ENCODE measurements at regions not wholly inside any gene's neighbourhood (a gene's known extent, or its start where the extent isn't known, plus 50 kb on each side); places are given as distances from the start of the nearest gene placed in this dataset.
"Not testable (repeated sequence)": the region's sequence is repeated elsewhere in the genome, so short reads cannot be mapped to it uniquely, and the experiment has no call there.

DNA sequence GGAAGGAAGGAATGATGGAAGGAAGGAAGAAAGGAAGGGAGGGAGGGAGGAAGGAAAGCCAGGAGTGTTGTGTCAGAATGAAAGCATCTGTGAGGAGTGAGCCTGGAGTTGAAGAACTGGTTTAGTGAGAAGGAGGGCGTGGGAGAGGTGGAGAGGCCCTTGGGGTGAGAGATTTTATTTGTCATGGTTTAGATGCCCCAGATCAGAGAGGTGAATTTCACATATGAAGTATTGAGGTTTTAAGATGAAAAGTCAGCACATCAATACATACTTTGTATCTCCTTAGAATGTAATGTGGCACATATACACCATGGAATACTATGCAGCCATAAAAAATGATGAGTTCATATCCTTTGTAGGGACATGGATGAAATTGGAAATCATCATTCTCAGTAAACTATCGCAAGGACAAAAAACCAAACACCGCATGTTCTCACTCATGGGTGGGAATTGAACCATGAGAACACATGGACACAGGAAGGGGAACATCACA, 222.3 kb upstream of the ECI2 start:
- 78% methylated on average over 1 of the region's 3 CpGs for WGBS
- H3K18ac ChIP-seq (ENCODE audit: low read depth in 1 of 2, low read length in 2 of 2): peak overlapping the region in 1 of 2 experiments; percentile 58
- peak overlapping the region; percentile 0 for H2AK5ac ChIP-seq (ENCODE audit: low read length, severe bottlenecking)

GRCh38 chr6:4356899-4357659, 221.7 kb upstream of the ECI2 start:
- Histone ChIP-seq H3K9me3 (ENCODE audit: control insufficient read depth, low read length) (no peaks in the 10 kb centered on the region), H2BK5ac (ENCODE audit: low read depth, low read length, poor library complexity, severe bottlenecking) (no peak overlapping the region), H3K27ac (ENCODE audit: low read length, poor library complexity, severe bottlenecking) (no peak overlapping the region), H3K14ac (ENCODE audit: low read length in 2 of 2) (peak overlapping the region in 1 of 2 experiments; percentile 49), H2AK5ac (ENCODE audit: low read length, severe bottlenecking) (peak overlapping the region; percentile 69), H3K4me1 (ENCODE audit: control insufficient read depth, insufficient read depth, low read depth, low read length) (peaks cover 16% of the 10 kb centered on the region), H3K36me3 (ENCODE audit: control insufficient read depth in 1 of 2, insufficient read depth in 2 of 2, low read depth in 1 of 2, low read length in 2 of 2) (no peaks in the 10 kb centered on the region), H3K27me3 (ENCODE audit: control insufficient read depth in 1 of 2, insufficient read depth in 1 of 2, low read length in 2 of 2) (no peaks in the 10 kb centered on the region), H2AFZ (ENCODE audit: low read depth, low read length) (no peak overlapping the region), H2BK12ac (ENCODE audit: low read length in 2 of 2) (peak overlapping the region; percentile 91 to 98), H4K91ac (ENCODE audit: low read length) (peak overlapping the region; percentile 72), H3K4me2 (ENCODE audit: low read length, poor library complexity, severe bottlenecking) (no peak overlapping the region), H3K9ac (ENCODE audit: low read length) (peak overlapping the region; percentile 13), H3K79me1 (replicated peaks; ENCODE audit: low read length, poor library complexity, severe bottlenecking) (no peaks in the 10 kb centered on the region), H2BK120ac (ENCODE audit: low read depth, low read length) (peak overlapping the region; percentile 54), H3K4ac (ENCODE audit: low read depth in 1 of 2, low read length in 2 of 2) (peak overlapping the region; percentile 25 to 29), H3K23ac (ENCODE audit: low read length in 2 of 2) (peak overlapping the region in 1 of 2 experiments; percentile 46), H3K4me3 (ENCODE audit: insufficient read depth in 1 of 2, low read depth in 1 of 2, low read length in 2 of 2) (no peak overlapping the region), H2BK15ac (ENCODE audit: low read depth, poor library complexity, severe bottlenecking) (peak overlapping the region; percentile 12), H4K8ac (ENCODE audit: low read length) (no peak overlapping the region), H3K18ac (ENCODE audit: low read depth in 1 of 2, low read length in 2 of 2) (peak overlapping the region; percentile 55 to 58)
- WGBS: 91% methylated on average over 7 of the region's 7 CpGs
- DNase-seq: no peak

More for the DNA sequence above, 222.3 kb upstream of the ECI2 start:
- H3K27me3 ChIP-seq (ENCODE audit: control insufficient read depth in 1 of 2, insufficient read depth in 1 of 2, low read length in 2 of 2); H3K4me2 ChIP-seq (ENCODE audit: low read length, poor library complexity, severe bottlenecking); H2BK120ac ChIP-seq (ENCODE audit: low read depth, low read length); H2BK5ac ChIP-seq (ENCODE audit: low read depth, low read length, poor library complexity, severe bottlenecking); H3K79me1 ChIP-seq (replicated peaks; ENCODE audit: low read length, poor library complexity, severe bottlenecking); DNase-seq; H3K36me3 ChIP-seq (ENCODE audit: control insufficient read depth in 1 of 2, insufficient read depth in 2 of 2, low read depth in 1 of 2, low read length in 2 of 2); H3K4me3 ChIP-seq (ENCODE audit: insufficient read depth in 1 of 2, low read depth in 1 of 2, low read length in 2 of 2); H3K9ac ChIP-seq (ENCODE audit: low read length); H4K8ac ChIP-seq (ENCODE audit: low read length); H3K27ac ChIP-seq (ENCODE audit: low read length, poor library complexity, severe bottlenecking); H2BK15ac ChIP-seq (ENCODE audit: low read depth, poor library complexity, severe bottlenecking); H3K9me3 ChIP-seq (ENCODE audit: control insufficient read depth, low read length); H2AFZ ChIP-seq (ENCODE audit: low read depth, low read length); H3K23ac ChIP-seq (ENCODE audit: low read length in 2 of 2): not testable (repeated sequence)
- Histone ChIP-seq H4K91ac (ENCODE audit: low read length) (peak overlapping the region; percentile 72), H3K14ac (ENCODE audit: low read length in 2 of 2) (peak overlapping the region in 1 of 2 experiments; percentile 6), H3K4me1 (ENCODE audit: control insufficient read depth, insufficient read depth, low read depth, low read length) (peaks cover 15% of the 10 kb centered on the region), H2BK12ac (ENCODE audit: low read length in 2 of 2) (peak overlapping the region in 1 of 2 experiments; percentile 98), H3K4ac (ENCODE audit: low read depth in 1 of 2, low read length in 2 of 2) (peak overlapping the region in 1 of 2 experiments; percentile 29)

DNA sequence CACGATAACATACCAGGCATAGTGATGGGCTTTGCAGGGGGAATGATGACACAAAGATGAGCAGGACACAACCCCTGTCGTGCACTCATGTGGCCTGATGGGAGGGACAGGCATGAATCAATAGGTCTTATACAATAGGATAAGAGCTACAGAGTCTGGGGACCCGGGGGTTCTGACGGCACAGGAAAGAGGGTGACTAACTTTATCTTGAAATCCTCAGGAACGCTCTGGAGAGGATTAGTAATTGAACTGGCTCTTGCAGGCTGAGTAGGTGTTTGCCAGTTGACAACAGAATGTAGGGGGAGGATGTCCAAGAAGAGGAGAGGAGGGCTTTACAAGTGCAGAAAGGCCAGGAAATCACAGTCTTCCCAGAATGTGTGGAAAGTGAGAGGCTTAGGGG, 219.9 kb upstream of the ECI2 start:
- Histone ChIP-seq H3K14ac (ENCODE audit: low read length in 2 of 2) (no peak overlapping the region), H3K36me3 (ENCODE audit: control insufficient read depth in 1 of 2, insufficient read depth in 2 of 2, low read depth in 1 of 2, low read length in 2 of 2) (no peaks in the 10 kb centered on the region), H2BK120ac (ENCODE audit: low read depth, low read length) (no peak overlapping the region), H3K23ac (ENCODE audit: low read length in 2 of 2) (no peak overlapping the region), H3K18ac (ENCODE audit: low read depth in 1 of 2, low read length in 2 of 2) (peak overlapping the region in 1 of 2 experiments; percentile 52), H3K27me3 (ENCODE audit: control insufficient read depth in 1 of 2, insufficient read depth in 1 of 2, low read length in 2 of 2) (no peaks in the 10 kb centered on the region), H3K4ac (ENCODE audit: low read depth in 1 of 2, low read length in 2 of 2) (no peak overlapping the region), H3K79me1 (replicated peaks; ENCODE audit: low read length, poor library complexity, severe bottlenecking) (no peaks in the 10 kb centered on the region), H3K4me2 (ENCODE audit: low read length, poor library complexity, severe bottlenecking) (no peak overlapping the region), H3K4me3 (ENCODE audit: insufficient read depth in 1 of 2, low read depth in 1 of 2, low read length in 2 of 2) (no peak overlapping the region), H3K9ac (ENCODE audit: low read length) (peak overlapping the region; percentile 43), H3K9me3 (ENCODE audit: control insufficient read depth, low read length) (no peaks in the 10 kb centered on the region), H3K4me1 (ENCODE audit: control insufficient read depth, insufficient read depth, low read depth, low read length) (peaks cover 23% of the 10 kb centered on the region), H4K91ac (ENCODE audit: low read length) (no peak overlapping the region), H2BK5ac (ENCODE audit: low read depth, low read length, poor library complexity, severe bottlenecking) (no peak overlapping the region), H2BK15ac (ENCODE audit: low read depth, poor library complexity, severe bottlenecking) (no peak overlapping the region), H2BK12ac (ENCODE audit: low read length in 2 of 2) (peak overlapping the region in 1 of 2 experiments; percentile 59), H4K8ac (ENCODE audit: low read length) (no peak overlapping the region), H2AFZ (ENCODE audit: low read depth, low read length) (no peak overlapping the region), H3K27ac (ENCODE audit: low read length, poor library complexity, severe bottlenecking) (no peak overlapping the region), H2AK5ac (ENCODE audit: low read length, severe bottlenecking) (peak overlapping the region; percentile 58)
- 20% methylated on average over 5 of the region's 5 CpGs for WGBS
- peak; percentile 88 for DNase-seq

DNA sequence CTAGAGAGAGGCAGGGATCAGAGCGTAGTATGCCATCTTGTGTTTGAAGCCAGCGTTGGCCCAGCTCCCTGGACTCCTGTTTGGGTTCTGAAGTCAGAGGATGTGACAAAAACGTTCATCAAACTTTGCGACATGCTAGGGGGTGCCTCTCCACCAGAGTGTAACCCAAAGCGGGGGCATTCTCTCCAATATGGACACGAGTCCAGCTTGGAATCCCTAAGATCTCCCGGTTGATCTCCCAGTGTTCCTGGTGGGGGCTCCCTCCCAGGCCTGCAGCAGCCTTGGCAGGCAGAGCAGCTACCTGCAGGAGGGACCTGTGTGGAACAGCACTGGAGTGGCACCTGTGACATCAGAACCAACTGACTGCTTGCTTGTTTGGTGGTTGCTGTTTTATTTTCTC, 218.8 kb upstream of the ECI2 start:
- H3K9ac ChIP-seq (ENCODE audit: low read length): no peak overlapping the region
- H3K36me3 ChIP-seq (ENCODE audit: control insufficient read depth in 1 of 2, insufficient read depth in 2 of 2, low read depth in 1 of 2, low read length in 2 of 2): no peaks in the 10 kb centered on the region
- DNase-seq: no peak
- H3K4ac ChIP-seq (ENCODE audit: low read depth in 1 of 2, low read length in 2 of 2): peak overlapping the region in 1 of 2 experiments; percentile 21
- no peak overlapping the region for H2BK5ac ChIP-seq (ENCODE audit: low read depth, low read length, poor library complexity, severe bottlenecking)
- H3K79me1 ChIP-seq (replicated peaks; ENCODE audit: low read length, poor library complexity, severe bottlenecking): no peaks in the 10 kb centered on the region
- WGBS: 95% methylated on average over 7 of the region's 7 CpGs
- H3K18ac ChIP-seq (ENCODE audit: low read depth in 1 of 2, low read length in 2 of 2): no peak overlapping the region
- H2BK120ac ChIP-seq (ENCODE audit: low read depth, low read length): no peak overlapping the region
- H4K91ac ChIP-seq (ENCODE audit: low read length): peak overlapping the region; percentile 3
- no peak overlapping the region for H4K8ac ChIP-seq (ENCODE audit: low read length)
- peak overlapping the region; percentile 29 to 82 for H2BK12ac ChIP-seq (ENCODE audit: low read length in 2 of 2)
- no peak overlapping the region for H2AK5ac ChIP-seq (ENCODE audit: low read length, severe bottlenecking)
- no peak overlapping the region for H3K27ac ChIP-seq (ENCODE audit: low read length, poor library complexity, severe bottlenecking)
- no peaks in the 10 kb centered on the region for H3K27me3 ChIP-seq (ENCODE audit: control insufficient read depth in 1 of 2, insufficient read depth in 1 of 2, low read length in 2 of 2)
- no peak overlapping the region for H3K23ac ChIP-seq (ENCODE audit: low read length in 2 of 2)
- H2AFZ ChIP-seq (ENCODE audit: low read depth, low read length): no peak overlapping the region
- H3K14ac ChIP-seq (ENCODE audit: low read length in 2 of 2): no peak overlapping the region
- no peak overlapping the region for H3K4me2 ChIP-seq (ENCODE audit: low read length, poor library complexity, severe bottlenecking)
- H3K9me3 ChIP-seq (ENCODE audit: control insufficient read depth, low read length): no peaks in the 10 kb centered on the region
- H3K4me3 ChIP-seq (ENCODE audit: insufficient read depth in 1 of 2, low read depth in 1 of 2, low read length in 2 of 2): no peak overlapping the region
- peaks cover 22% of the 10 kb centered on the region for H3K4me1 ChIP-seq (ENCODE audit: control insufficient read depth, insufficient read depth, low read depth, low read length)
- no peak overlapping the region for H2BK15ac ChIP-seq (ENCODE audit: low read depth, poor library complexity, severe bottlenecking)

Data from mesenchymal stem cell (in vitro differentiated cells and primary cell).